Suprapubic skin (tissue), 4 donors: ENCODE measurements at regions not wholly inside any gene's neighbourhood (a gene's known extent, or its start where the extent isn't known, plus 50 kb on each side); places are given as distances from the start of the nearest gene placed in this dataset.

ENCODE experiments used
- DNase-seq, 2 donors: peaks; one replicate each; pipeline ENCODE4 v3.0.0-alpha.2; 2019; ENCODE audit warnings: low spot score in 2 of 2
- H3K27ac ChIP-seq: fragments of 200-600 bp; sonication (generic); one replicate; pipeline ENCODE4 v1.5.1; 2019
- H3K27me3 ChIP-seq: fragments of 200-600 bp; sonication (generic); one replicate; pipeline ENCODE4 v1.5.1; 2019
- H3K36me3 ChIP-seq: fragments of 200-600 bp; sonication (generic); one replicate; pipeline ENCODE4 v1.5.1; 2019
- H3K4me1 ChIP-seq: fragments of 200-600 bp; sonication (generic); one replicate; pipeline ENCODE4 v1.5.1; 2019
- H3K4me3 ChIP-seq: fragments of 200-600 bp; sonication (generic); one replicate; pipeline ENCODE4 v1.5.1; 2019; ENCODE audit warnings: mild to moderate bottlenecking
- H3K9me3 ChIP-seq: fragments of 200-600 bp; sonication (generic); one replicate; pipeline ENCODE4 v1.5.1; 2019
- EP300 ChIP-seq: sonication (generic); formaldehyde crosslinking; IDR thresholded peaks from one replicate; pipeline ENCODE4 v1.6.1; 2017; ENCODE audit warnings: antibody characterized with exemption
- POLR2A ChIP-seq, 2 donors: fragments of 450-650 bp; IDR thresholded peaks; one replicate each; pipeline ENCODE4 v1.6.1; 2017; ENCODE audit warnings: antibody characterized with exemption in 2 of 2, mild to moderate bottlenecking in 2 of 2, moderate library complexity in 2 of 2
- POLR2AphosphoS5 ChIP-seq, 3 donors: sonication (generic); formaldehyde crosslinking; IDR thresholded peaks; one replicate each; pipeline ENCODE4 v1.6.1; 2017; ENCODE audit warnings: antibody characterized with exemption in 3 of 3
- WGBS: methylation state at CpG from one replicate; pipeline ENCODE4 v1.1.5; 2018; 5-methylcytosine and 5-hydroxymethylcytosine counted together
- TF ChIP-seq, protein P1 (sequence below), 2 donors: fragments of 200-600 bp in 1 of 2; fragments of 450-650 bp in 1 of 2; sonication (generic) in 1 of 2; IDR thresholded peaks; one replicate each; pipeline ENCODE4 v1.5.1; 2016 to 2019; ENCODE audit warnings: antibody characterized with exemption in 2 of 2, mild to moderate bottlenecking in 1 of 2, moderate library complexity in 1 of 2

DNA sequence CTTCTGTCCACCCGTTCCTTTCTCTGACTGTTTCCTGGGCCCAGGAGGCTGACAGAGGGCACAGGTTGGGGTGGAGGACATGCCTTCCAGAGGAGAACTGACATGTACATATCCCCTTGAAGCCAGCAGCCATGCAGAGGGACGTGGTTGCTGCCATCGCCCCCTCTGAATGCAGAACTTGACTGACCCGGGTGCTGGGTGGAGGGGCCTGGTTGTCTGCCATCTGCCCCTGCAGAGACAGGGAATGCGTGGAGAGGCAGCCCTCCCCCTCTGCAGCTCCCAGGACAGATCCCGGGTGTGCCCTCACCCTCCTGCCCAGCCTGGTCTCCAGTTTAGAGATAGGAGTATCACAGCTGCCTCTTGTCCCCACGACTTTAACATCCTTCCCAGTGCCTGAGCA lies 383.0 kb upstream of the B3GAT1 start:
- no peaks in the 10 kb centered on the region for H3K9me3 ChIP-seq
- H3K36me3 ChIP-seq, result no peaks in the 10 kb centered on the region
- TF ChIP-seq, protein P1, sequence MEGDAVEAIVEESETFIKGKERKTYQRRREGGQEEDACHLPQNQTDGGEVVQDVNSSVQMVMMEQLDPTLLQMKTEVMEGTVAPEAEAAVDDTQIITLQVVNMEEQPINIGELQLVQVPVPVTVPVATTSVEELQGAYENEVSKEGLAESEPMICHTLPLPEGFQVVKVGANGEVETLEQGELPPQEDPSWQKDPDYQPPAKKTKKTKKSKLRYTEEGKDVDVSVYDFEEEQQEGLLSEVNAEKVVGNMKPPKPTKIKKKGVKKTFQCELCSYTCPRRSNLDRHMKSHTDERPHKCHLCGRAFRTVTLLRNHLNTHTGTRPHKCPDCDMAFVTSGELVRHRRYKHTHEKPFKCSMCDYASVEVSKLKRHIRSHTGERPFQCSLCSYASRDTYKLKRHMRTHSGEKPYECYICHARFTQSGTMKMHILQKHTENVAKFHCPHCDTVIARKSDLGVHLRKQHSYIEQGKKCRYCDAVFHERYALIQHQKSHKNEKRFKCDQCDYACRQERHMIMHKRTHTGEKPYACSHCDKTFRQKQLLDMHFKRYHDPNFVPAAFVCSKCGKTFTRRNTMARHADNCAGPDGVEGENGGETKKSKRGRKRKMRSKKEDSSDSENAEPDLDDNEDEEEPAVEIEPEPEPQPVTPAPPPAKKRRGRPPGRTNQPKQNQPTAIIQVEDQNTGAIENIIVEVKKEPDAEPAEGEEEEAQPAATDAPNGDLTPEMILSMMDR (IDR thresholded peaks at IDR 0.05), result no peak
- peaks cover 19% of the 10 kb centered on the region for H3K27me3 ChIP-seq
- no peak overlapping the region for H3K27ac ChIP-seq
- DNase-seq, result no peak
- 81% methylated on average over 4 of the region's 7 CpGs for WGBS
- no peak overlapping the region for H3K4me3 ChIP-seq
- no peaks in the 10 kb centered on the region for H3K4me1 ChIP-seq

DNA sequence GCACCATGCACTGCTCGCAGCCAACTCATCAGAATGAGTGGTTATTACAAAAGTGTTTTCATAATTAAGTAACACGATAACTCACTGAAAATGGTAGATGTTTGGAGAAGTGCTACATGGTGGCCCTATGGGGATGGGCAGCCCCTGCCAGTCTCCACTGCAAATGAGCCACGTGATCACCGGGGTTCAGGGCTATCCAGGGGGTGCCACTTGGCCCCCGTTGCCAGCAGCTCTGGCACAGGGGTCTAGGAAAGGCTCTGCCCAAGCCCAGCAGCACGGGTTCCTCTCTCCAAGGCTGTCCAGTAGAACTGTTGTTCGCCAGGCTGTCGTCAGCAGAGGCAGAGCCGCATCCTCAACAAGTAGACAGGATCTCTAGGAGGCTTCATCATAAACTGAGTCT lies 382.1 kb upstream of the B3GAT1 start:
- Histone ChIP-seq H3K27me3 (peaks cover 15% of the 10 kb centered on the region), H3K4me3 (no peak overlapping the region), H3K27ac (no peak overlapping the region), H3K9me3 (no peaks in the 10 kb centered on the region), H3K4me1 (no peaks in the 10 kb centered on the region), H3K36me3 (no peaks in the 10 kb centered on the region)
- DNase-seq, result no peak
- TF ChIP-seq POLR2AphosphoS5 (IDR thresholded peaks at IDR 0.05) (no peak), POLR2A (IDR thresholded peaks at IDR 0.05) (no peak), EP300 (no peak)
- TF ChIP-seq, protein P1 (IDR thresholded peaks at IDR 0.05), result no peak
- 81% methylated on average over 7 of the region's 9 CpGs for WGBS

DNA sequence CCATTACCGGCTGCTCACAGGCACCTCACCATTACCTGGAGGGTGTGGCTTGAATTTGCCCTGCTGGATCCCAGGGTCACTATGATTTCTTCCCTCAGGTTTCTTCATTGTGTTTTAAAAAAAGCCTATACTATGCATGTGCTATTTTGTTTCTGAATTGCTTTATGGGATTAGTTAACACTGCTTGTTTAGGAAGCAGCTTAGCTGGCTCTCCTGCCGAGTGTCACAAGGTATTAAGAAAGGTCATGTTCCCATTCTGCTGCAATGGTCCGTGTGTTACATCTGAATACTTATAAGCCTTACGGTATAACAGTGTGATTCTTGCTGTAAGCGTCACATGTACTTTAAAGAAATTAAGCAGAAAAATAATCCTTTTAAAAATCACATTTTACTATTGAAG lies 380.6 kb upstream of the B3GAT1 start:
- 78% methylated on average over 5 of the region's 5 CpGs for WGBS
- Histone ChIP-seq H3K4me3 (no peak overlapping the region), H3K9me3 (no peaks in the 10 kb centered on the region)

DNA sequence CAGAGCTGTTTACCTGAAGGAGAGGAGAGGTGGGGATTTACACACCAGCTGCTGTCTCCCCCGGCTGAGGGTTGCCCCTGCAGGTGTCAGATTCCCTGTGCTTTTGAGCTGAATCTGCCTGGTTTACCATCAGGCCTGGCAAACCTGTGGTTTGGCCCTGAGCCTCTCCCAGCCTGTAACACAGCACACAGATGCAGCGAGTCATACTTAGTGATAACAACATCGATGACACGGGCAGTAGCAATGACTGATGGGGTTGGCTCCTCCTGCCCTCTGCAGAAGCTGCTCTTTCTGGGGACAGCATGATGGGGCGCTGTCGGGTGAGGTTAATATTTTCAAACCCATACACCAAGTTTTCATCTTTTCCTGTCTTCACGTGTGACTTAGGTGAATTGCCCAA lies 380.0 kb upstream of the B3GAT1 start:
- Histone ChIP-seq H3K4me3 (no peak overlapping the region), H3K27ac (no peak overlapping the region), H3K4me1 (no peaks in the 10 kb centered on the region), H3K36me3 (no peaks in the 10 kb centered on the region), H3K9me3 (no peaks in the 10 kb centered on the region), H3K27me3 (peaks cover 13% of the 10 kb centered on the region)
- 65% methylated on average over 5 of the region's 7 CpGs for WGBS
- TF ChIP-seq, protein P1 (IDR thresholded peaks at IDR 0.05), result no peak
- TF ChIP-seq EP300 (no peak), POLR2AphosphoS5 (IDR thresholded peaks at IDR 0.05) (no peak), POLR2A (IDR thresholded peaks at IDR 0.05) (no peak)
- no peak for DNase-seq

More for the DNA sequence above, 380.6 kb upstream of the B3GAT1 start:
- Histone ChIP-seq H3K36me3 (no peaks in the 10 kb centered on the region), H3K27ac (no peak overlapping the region), H3K27me3 (peaks cover 13% of the 10 kb centered on the region), H3K4me1 (no peaks in the 10 kb centered on the region)
- DNase-seq, result no peak
- TF ChIP-seq POLR2A (IDR thresholded peaks at IDR 0.05) (no peak), EP300 (no peak)
- TF ChIP-seq, protein P1 (IDR thresholded peaks at IDR 0.05), result no peak

- Histone ChIP-seq H3K4me1 (no peaks in the 10 kb centered on the region), H3K36me3 (no peaks in the 10 kb centered on the region), H3K27me3 (peaks cover 9% of the 10 kb centered on the region), H3K4me3 (no peak overlapping the region), H3K27ac (no peak overlapping the region), H3K9me3 (no peaks in the 10 kb centered on the region)
- WGBS, result 42% methylated on average over 2 of the region's 2 CpGs
- TF ChIP-seq POLR2AphosphoS5 (IDR thresholded peaks at IDR 0.05) (no peak), POLR2A (IDR thresholded peaks at IDR 0.05) (no peak), EP300 (no peak)
- TF ChIP-seq, protein P1 (IDR thresholded peaks at IDR 0.05), result no peak
- DNase-seq, result no peak
Measured at GRCh38 chr11:134791102-134791501, 379.1 kb upstream of the B3GAT1 start.
